OCI-LY3 (cell line): ENCODE measurements at regions not wholly inside any gene's neighbourhood (a gene's known extent, or its start where the extent isn't known, plus 50 kb on each side); places are given as distances from the start of the nearest gene placed in this dataset.

Experiments
- EZH2phosphoT487 ChIP-seq: fragments of 200-600 bp; shearing (Covaris generic); IDR thresholded peaks from 2 replicates; pipeline ENCODE4 v1.6.1; 2018; ENCODE audit warnings: antibody characterized with exemption, mixed run types, low read depth
- TF ChIP-seq, protein P1 (sequence below): fragments of 200-600, 300-600 bp; sonication (generic); IDR thresholded peaks from 2 replicates; pipeline ENCODE4 v1.5.1; 2014; ENCODE audit warnings: antibody characterized with exemption, low read length, low read depth

DNA sequence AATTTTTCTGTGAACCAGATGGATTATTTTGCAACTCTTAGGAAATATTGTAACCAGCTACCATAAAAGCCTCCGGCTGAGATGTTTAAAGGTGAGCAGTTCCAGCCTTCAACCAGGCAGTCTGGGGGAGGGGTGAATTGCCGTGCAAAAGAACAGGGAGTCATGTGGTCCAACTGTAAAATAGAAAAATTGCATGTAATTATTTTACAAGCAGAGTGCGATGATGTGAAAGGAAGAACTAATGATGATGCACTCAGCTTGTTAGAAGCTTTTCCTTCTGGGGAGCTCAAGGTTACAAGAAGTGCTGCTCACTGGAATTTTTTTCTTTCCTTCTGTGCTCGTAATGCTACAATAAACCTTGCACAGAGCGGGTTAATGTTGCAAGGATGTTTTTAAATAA, 188.7 kb upstream of the ITGA1 start:
- TF ChIP-seq, protein P1, sequence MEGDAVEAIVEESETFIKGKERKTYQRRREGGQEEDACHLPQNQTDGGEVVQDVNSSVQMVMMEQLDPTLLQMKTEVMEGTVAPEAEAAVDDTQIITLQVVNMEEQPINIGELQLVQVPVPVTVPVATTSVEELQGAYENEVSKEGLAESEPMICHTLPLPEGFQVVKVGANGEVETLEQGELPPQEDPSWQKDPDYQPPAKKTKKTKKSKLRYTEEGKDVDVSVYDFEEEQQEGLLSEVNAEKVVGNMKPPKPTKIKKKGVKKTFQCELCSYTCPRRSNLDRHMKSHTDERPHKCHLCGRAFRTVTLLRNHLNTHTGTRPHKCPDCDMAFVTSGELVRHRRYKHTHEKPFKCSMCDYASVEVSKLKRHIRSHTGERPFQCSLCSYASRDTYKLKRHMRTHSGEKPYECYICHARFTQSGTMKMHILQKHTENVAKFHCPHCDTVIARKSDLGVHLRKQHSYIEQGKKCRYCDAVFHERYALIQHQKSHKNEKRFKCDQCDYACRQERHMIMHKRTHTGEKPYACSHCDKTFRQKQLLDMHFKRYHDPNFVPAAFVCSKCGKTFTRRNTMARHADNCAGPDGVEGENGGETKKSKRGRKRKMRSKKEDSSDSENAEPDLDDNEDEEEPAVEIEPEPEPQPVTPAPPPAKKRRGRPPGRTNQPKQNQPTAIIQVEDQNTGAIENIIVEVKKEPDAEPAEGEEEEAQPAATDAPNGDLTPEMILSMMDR: no peak
- TF ChIP-seq EZH2phosphoT487: no peak
